Gastrocnemius medialis (tissue), 4 donors: ENCODE measurements at regions not wholly inside any gene's neighbourhood (a gene's known extent, or its start where the extent isn't known, plus 50 kb on each side); places are given as distances from the start of the nearest gene placed in this dataset.

Experiments used
- ATAC-seq, 2 donors: fragments of 150-250 bp; one replicate each; pipeline ENCODE4 v1.9.1; 2016
- DNase-seq, 2 donors: peaks; one replicate each; pipeline ENCODE4 v3.0.0-alpha.2; 2019
- H3K27ac ChIP-seq, 4 donors: fragments of 200-600 bp; sonication (generic); 1 replicate in 1 of 4; 2 replicates in 3 of 4; pipeline ENCODE4 v1.5.1; 2016 to 2018; ENCODE audit warnings: mild to moderate bottlenecking in 2 of 4, moderate library complexity in 1 of 4
- H3K27me3 ChIP-seq, 3 donors: fragments of 200-600 bp; sonication (generic) in 2 of 3; 1 replicate in 1 of 3; 2 replicates in 2 of 3; pipeline versions ENCODE4 v1.5.1 to v1.6.0; 2016 to 2019; ENCODE audit warnings: mild to moderate bottlenecking in 1 of 3, moderate library complexity in 1 of 3
- H3K36me3 ChIP-seq, 2 donors: fragments of 200-600 bp; sonication (generic) in 1 of 2; one replicate each; pipeline ENCODE4 v1.5.1; 2017 to 2018
- H3K4me1 ChIP-seq, 2 donors: fragments of 200-600 bp; sonication (generic) in 1 of 2; one replicate each; pipeline ENCODE4 v1.5.1; 2016 to 2017; ENCODE audit warnings: mild to moderate bottlenecking in 2 of 2
- H3K4me3 ChIP-seq, 4 donors: fragments of 200-600 bp; sonication (generic) in 3 of 4; 1 replicate in 1 of 4; 2 replicates in 3 of 4; pipeline ENCODE4 v1.5.1; 2016 to 2019; ENCODE audit warnings: mild to moderate bottlenecking in 2 of 4
- H3K9me3 ChIP-seq, 3 donors: fragments of 200-600 bp; sonication (generic) in 2 of 3; 1 replicate in 1 of 3; 2 replicates in 2 of 3; pipeline ENCODE4 v1.5.1; 2016 to 2019
- POLR2A ChIP-seq, 2 donors: fragments of 450-650 bp; IDR thresholded peaks; one replicate each; pipeline ENCODE4 v1.6.1; 2017; ENCODE audit warnings: antibody characterized with exemption in 2 of 2, mild to moderate bottlenecking in 2 of 2, moderate library complexity in 2 of 2
- in situ Hi-C, 4 donors: fragments of 200-750 bp; cut with MboI; loops; one replicate each; pipeline versions ENCODE4 v1.15.0 to v1.8.0; 2017; ENCODE audit warnings: low sequenced_read_pairs in 4 of 4
- intact Hi-C: fragments of 100-400 bp; cut with DNase I; formaldehyde crosslinking; loops from one replicate; pipeline ENCODE4 v1.15.1; 2023; ENCODE audit warnings: low total_unique reads
- TF ChIP-seq, protein P1 (sequence below), 5 experiments: fragments of 450-650 bp in 3 of 5; fragments of 200-600 bp in 2 of 5; sonication (generic) in 2 of 5; IDR thresholded peaks in 4 of 5; conservative IDR thresholded peaks in 1 of 5; 1 replicate in 4 of 5; 2 replicates in 1 of 5; pipeline ENCODE4 v1.5.1; 2016 to 2019; ENCODE audit warnings: antibody characterized with exemption in 5 of 5, mild to moderate bottlenecking in 3 of 5, moderate library complexity in 3 of 5

GRCh38 chr12:91972896-91973295 lies 172.8 kb downstream of the BTG1 start:
- no peaks in the 10 kb centered on the region for H3K36me3 ChIP-seq
- no peak overlapping the region for H3K4me3 ChIP-seq
- H3K27ac ChIP-seq: no peak overlapping the region
- no peaks in the 10 kb centered on the region for H3K27me3 ChIP-seq
- TF ChIP-seq, protein P1, sequence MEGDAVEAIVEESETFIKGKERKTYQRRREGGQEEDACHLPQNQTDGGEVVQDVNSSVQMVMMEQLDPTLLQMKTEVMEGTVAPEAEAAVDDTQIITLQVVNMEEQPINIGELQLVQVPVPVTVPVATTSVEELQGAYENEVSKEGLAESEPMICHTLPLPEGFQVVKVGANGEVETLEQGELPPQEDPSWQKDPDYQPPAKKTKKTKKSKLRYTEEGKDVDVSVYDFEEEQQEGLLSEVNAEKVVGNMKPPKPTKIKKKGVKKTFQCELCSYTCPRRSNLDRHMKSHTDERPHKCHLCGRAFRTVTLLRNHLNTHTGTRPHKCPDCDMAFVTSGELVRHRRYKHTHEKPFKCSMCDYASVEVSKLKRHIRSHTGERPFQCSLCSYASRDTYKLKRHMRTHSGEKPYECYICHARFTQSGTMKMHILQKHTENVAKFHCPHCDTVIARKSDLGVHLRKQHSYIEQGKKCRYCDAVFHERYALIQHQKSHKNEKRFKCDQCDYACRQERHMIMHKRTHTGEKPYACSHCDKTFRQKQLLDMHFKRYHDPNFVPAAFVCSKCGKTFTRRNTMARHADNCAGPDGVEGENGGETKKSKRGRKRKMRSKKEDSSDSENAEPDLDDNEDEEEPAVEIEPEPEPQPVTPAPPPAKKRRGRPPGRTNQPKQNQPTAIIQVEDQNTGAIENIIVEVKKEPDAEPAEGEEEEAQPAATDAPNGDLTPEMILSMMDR (IDR thresholded peaks at IDR 0.05 in 4 of 5, conservative IDR thresholded peaks at IDR 0.05 in 1 of 5): no peak
- TF ChIP-seq POLR2A (IDR thresholded peaks at IDR 0.05): no peak
- ATAC-seq (no peak), DNase-seq (no peak)
- in situ Hi-C loops: no loop called here
- H3K4me1 ChIP-seq: no peaks in the 10 kb centered on the region
- intact Hi-C loops: no loop called here
- no peaks in the 10 kb centered on the region for H3K9me3 ChIP-seq

DNA sequence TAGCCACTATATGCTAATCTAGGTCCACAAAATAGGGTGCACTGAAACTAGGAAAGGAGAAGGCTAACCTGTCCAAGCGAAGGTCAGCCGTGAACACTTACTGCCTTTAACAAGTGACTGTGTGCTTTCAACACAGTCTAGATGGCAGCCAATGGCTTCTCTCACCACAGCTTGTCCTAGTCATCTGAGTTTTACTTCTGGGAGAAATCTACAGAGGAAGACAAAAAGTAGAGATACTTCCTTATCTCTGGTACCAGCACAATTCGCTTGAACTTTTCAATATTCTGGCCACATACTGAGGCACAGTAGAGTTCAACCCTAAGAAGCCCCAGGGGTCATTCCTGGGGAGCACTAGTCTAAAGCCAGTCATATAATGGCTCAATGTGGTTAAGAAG lies 176.9 kb downstream of the BTG1 start:
- intact Hi-C loops: no loop called here

DNA sequence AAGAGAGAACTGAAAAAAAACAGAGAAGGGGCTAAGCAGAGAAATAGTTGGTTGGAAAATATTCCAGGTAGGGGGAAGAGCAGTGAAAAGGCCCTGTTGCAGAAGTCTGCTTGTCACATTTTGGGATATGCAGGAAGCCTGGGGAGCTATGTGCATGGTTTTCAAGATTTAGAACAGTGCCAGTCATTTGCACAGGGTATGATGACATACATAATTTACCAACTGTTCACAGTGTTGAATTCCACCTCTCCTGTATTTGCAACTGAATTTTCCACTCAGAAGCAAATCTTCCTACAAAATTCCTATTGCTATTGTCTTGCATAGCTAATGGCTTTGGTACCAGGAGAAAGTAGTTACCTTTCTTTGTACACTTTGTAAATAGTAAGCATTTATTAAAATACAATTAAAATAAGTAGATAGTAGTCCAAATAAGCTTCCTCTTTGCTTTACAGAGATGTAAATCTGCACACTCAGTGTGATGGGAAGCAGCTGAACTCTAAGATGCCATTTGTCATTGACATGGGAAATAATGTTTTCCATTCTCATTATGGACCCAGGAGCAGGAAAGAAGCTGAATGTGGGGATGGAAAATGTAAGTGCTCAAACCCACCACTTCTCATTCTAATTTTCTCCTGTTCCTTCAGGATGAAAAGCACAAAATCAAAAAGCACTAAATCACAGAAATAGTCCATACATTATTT lies 177.4 kb downstream of the BTG1 start:
- TF ChIP-seq POLR2A (IDR thresholded peaks at IDR 0.05): no peak
- TF ChIP-seq, protein P1 (IDR thresholded peaks at IDR 0.05 in 4 of 5, conservative IDR thresholded peaks at IDR 0.05 in 1 of 5): no peak
- intact Hi-C loops: no loop called here

More for the DNA sequence above, 176.9 kb downstream of the BTG1 start:
- H3K9me3 ChIP-seq: no peaks in the 10 kb centered on the region
- TF ChIP-seq, protein P1 (IDR thresholded peaks at IDR 0.05 in 4 of 5, conservative IDR thresholded peaks at IDR 0.05 in 1 of 5): no peak
- TF ChIP-seq POLR2A (IDR thresholded peaks at IDR 0.05): no peak
- H3K27ac ChIP-seq: no peak overlapping the region
- no peaks in the 10 kb centered on the region for H3K4me1 ChIP-seq
- no peaks in the 10 kb centered on the region for H3K36me3 ChIP-seq
- no peak overlapping the region for H3K4me3 ChIP-seq
- no peaks in the 10 kb centered on the region for H3K27me3 ChIP-seq
- DNase-seq: no peak
- in situ Hi-C loops: no loop called here
- no peak for ATAC-seq

GRCh38 chr12:91967590-91967989 lies 178.1 kb downstream of the BTG1 start:
- in situ Hi-C loops: no loop called here

More for the DNA sequence above, 177.4 kb downstream of the BTG1 start:
- in situ Hi-C loops: no loop called here
- no peaks in the 10 kb centered on the region for H3K4me1 ChIP-seq
- H3K36me3 ChIP-seq: no peaks in the 10 kb centered on the region
- H3K4me3 ChIP-seq: no peak overlapping the region
- ATAC-seq (no peak), DNase-seq (no peak)
- H3K9me3 ChIP-seq: no peaks in the 10 kb centered on the region
- no peak overlapping the region for H3K27ac ChIP-seq
- no peaks in the 10 kb centered on the region for H3K27me3 ChIP-seq

More at GRCh38 chr12:91967590-91967989, 178.1 kb downstream of the BTG1 start:
- no peak overlapping the region for H3K4me3 ChIP-seq
- intact Hi-C loops: no loop called here
- H3K27me3 ChIP-seq: no peaks in the 10 kb centered on the region
- TF ChIP-seq, protein P1 (IDR thresholded peaks at IDR 0.05 in 4 of 5, conservative IDR thresholded peaks at IDR 0.05 in 1 of 5): no peak
- no peak for TF ChIP-seq POLR2A (IDR thresholded peaks at IDR 0.05)
- H3K4me1 ChIP-seq: no peaks in the 10 kb centered on the region
- no peaks in the 10 kb centered on the region for H3K36me3 ChIP-seq
- no peaks in the 10 kb centered on the region for H3K9me3 ChIP-seq
- no peak overlapping the region for H3K27ac ChIP-seq
- no peak for DNase-seq
- no peak for ATAC-seq
